HepG2 (cell line): ENCODE measurements at regions not wholly inside any gene's neighbourhood (a gene's known extent, or its start where the extent isn't known, plus 50 kb on each side); places are given as distances from the start of the nearest gene placed in this dataset.

Experiments
- ARID2 ChIP-seq: sonication (generic); formaldehyde crosslinking; IDR thresholded peaks from 2 replicates; pipeline ENCODE4 v1.8.1; 2022; ENCODE audit warnings: mild to moderate bottlenecking, missing genetic modification reagents, borderline replicate concordance
- BORCS8-MEF2B ChIP-seq: sonication (generic); formaldehyde crosslinking; IDR thresholded peaks from 2 replicates; pipeline ENCODE4 v1.8.0; 2022; ENCODE audit warnings: mild to moderate bottlenecking, missing genetic modification reagents
- MED1 ChIP-seq: sonication (generic); formaldehyde crosslinking; IDR thresholded peaks from 2 replicates; pipeline ENCODE4 v1.4.0; 2020; ENCODE audit warnings: missing genetic modification reagents
- MTF2 ChIP-seq: sonication (generic); formaldehyde crosslinking; IDR thresholded peaks from 2 replicates; pipeline ENCODE4 v1.5.0; 2020; ENCODE audit warnings: missing genetic modification reagents, borderline replicate concordance
- PHF8 ChIP-seq: sonication (generic); formaldehyde crosslinking; IDR thresholded peaks from 2 replicates; pipeline ENCODE4 v1.5.0; 2020; ENCODE audit warnings: missing genetic modification reagents
- SP140L ChIP-seq: sonication (generic); formaldehyde crosslinking; IDR thresholded peaks from 2 replicates; pipeline ENCODE4 v1.4.0; 2020; ENCODE audit warnings: missing genetic modification reagents, borderline replicate concordance
- ZMYM3 ChIP-seq: sonication (generic); formaldehyde crosslinking; IDR thresholded peaks from 2 replicates; pipeline ENCODE4 v1.5.1; 2020; ENCODE audit warnings: mild to moderate bottlenecking, missing genetic modification reagents
- TF ChIP-seq, protein P1 (sequence below): sonication (generic); formaldehyde crosslinking; IDR thresholded peaks from 2 replicates; pipeline ENCODE4 v1.4.0; 2020; ENCODE audit warnings: missing genetic modification reagents
- TF ChIP-seq, protein P2 (sequence below), 2 experiments: sonication (generic) in 1 of 2; formaldehyde crosslinking in 1 of 2; IDR thresholded peaks; 2 replicates each; pipeline versions ENCODE4 v1.4.0 to v1.6.1; 2016 to 2020; ENCODE audit warnings: borderline replicate concordance in 1 of 2, low read depth in 1 of 2, mild to moderate bottlenecking in 1 of 2, missing genetic modification reagents in 1 of 2

DNA sequence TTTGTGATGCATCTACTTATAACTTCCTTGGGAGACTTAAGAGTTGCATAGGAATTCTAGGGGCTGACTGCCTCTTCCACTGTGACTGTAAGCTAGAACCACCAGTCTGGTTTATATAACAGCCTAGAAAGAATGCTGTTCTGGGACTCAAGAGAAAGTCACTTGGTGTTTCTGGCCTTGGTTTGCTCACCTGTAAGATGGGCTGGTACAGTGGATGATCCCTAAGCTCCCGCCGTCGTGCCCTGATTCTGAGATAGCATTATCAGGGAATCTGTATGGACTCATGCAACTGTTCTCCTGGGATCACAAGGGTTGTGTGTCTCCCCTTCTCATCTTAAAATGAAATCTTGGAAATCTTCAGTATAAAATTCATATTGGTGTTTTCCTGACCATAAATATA is 100.6 kb downstream of the LYZL1 start (continued):
- TF ChIP-seq BORCS8-MEF2B (CRISPR knock-in tag) (no peak), ARID2 (CRISPR knock-in tag) (no peak), MTF2 (CRISPR knock-in tag) (no peak), PHF8 (CRISPR knock-in tag) (no peak), SP140L (CRISPR knock-in tag) (no peak), MED1 (no peak), ZMYM3 (CRISPR knock-in tag) (peak; percentile 60; the same call in 1 of the 2 replicates)
- TF ChIP-seq, protein P1, sequence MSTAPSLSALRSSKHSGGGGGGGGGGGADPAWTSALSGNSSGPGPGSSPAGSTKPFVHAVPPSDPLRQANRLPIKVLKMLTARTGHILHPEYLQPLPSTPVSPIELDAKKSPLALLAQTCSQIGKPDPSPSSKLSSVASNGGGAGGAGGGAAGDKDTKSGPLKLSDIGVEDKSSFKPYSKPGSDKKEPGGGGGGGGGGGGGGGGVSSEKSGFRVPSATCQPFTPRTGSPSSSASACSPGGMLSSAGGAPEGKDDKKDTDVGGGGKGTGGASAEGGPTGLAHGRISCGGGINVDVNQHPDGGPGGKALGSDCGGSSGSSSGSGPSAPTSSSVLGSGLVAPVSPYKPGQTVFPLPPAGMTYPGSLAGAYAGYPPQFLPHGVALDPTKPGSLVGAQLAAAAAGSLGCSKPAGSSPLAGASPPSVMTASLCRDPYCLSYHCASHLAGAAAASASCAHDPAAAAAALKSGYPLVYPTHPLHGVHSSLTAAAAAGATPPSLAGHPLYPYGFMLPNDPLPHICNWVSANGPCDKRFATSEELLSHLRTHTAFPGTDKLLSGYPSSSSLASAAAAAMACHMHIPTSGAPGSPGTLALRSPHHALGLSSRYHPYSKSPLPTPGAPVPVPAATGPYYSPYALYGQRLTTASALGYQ (CRISPR knock-in tag) = no peak
- TF ChIP-seq, protein P2, sequence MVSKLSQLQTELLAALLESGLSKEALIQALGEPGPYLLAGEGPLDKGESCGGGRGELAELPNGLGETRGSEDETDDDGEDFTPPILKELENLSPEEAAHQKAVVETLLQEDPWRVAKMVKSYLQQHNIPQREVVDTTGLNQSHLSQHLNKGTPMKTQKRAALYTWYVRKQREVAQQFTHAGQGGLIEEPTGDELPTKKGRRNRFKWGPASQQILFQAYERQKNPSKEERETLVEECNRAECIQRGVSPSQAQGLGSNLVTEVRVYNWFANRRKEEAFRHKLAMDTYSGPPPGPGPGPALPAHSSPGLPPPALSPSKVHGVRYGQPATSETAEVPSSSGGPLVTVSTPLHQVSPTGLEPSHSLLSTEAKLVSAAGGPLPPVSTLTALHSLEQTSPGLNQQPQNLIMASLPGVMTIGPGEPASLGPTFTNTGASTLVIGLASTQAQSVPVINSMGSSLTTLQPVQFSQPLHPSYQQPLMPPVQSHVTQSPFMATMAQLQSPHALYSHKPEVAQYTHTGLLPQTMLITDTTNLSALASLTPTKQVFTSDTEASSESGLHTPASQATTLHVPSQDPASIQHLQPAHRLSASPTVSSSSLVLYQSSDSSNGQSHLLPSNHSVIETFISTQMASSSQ (IDR thresholded peaks at IDR 0.05; ENCODE audit: low read depth) = no peak
- TF ChIP-seq, protein P2 (CRISPR knock-in tag; IDR thresholded peaks at IDR 0.05; ENCODE audit: borderline replicate concordance) = no peak
